HepG2 (cell line): ENCODE measurements at regions not wholly inside any gene's neighbourhood (a gene's known extent, or its start where the extent isn't known, plus 50 kb on each side); places are given as distances from the start of the nearest gene placed in this dataset.

Experiments used
- FOXK1 ChIP-seq: sonication (generic); formaldehyde crosslinking; IDR thresholded peaks from 2 replicates; pipeline ENCODE4 v1.4.0; 2020; ENCODE audit warnings: low read depth, missing genetic modification reagents, borderline replicate concordance
- ZBTB42 ChIP-seq: sonication (generic); formaldehyde crosslinking; IDR thresholded peaks from 2 replicates; pipeline ENCODE4 v1.5.0; 2020; ENCODE audit warnings: mild to moderate bottlenecking, missing genetic modification reagents
- ZFP41 ChIP-seq: sonication (generic); formaldehyde crosslinking; IDR thresholded peaks from 2 replicates; pipeline ENCODE4 v1.4.0; 2020; ENCODE audit warnings: mild to moderate bottlenecking, missing genetic modification reagents, borderline replicate concordance
- ZNF225 ChIP-seq: sonication (generic); formaldehyde crosslinking; IDR thresholded peaks from 2 replicates; pipeline ENCODE4 v1.4.0; 2020; ENCODE audit warnings: mild to moderate bottlenecking, missing genetic modification reagents
- ZNF292 ChIP-seq: sonication (generic); formaldehyde crosslinking; IDR thresholded peaks from 2 replicates; pipeline ENCODE4 v1.8.1; 2022; ENCODE audit warnings: mild to moderate bottlenecking, low read depth, missing genetic modification reagents, borderline replicate concordance
- ZNF775 ChIP-seq: sonication (generic); formaldehyde crosslinking; IDR thresholded peaks from 2 replicates; pipeline ENCODE4 v1.4.0; 2020; ENCODE audit warnings: missing genetic modification reagents, mild to moderate bottlenecking, moderate library complexity, borderline replicate concordance
- TF ChIP-seq, protein P1 (sequence below): sonication (generic); formaldehyde crosslinking; IDR thresholded peaks from 2 replicates; pipeline ENCODE4 v1.4.0; 2020; ENCODE audit warnings: missing genetic modification reagents
- TF ChIP-seq, protein P2 (sequence below): sonication (generic); formaldehyde crosslinking; IDR thresholded peaks from 2 replicates; pipeline ENCODE4 v1.8.0; 2022; ENCODE audit warnings: mild to moderate bottlenecking, missing genetic modification reagents; ENCODE audit not compliant: insufficient replicate concordance
- TF ChIP-seq, protein P3 (sequence below): sonication (generic); formaldehyde crosslinking; IDR thresholded peaks from 2 replicates; pipeline ENCODE4 v1.4.0; 2020; ENCODE audit warnings: low read depth, mild to moderate bottlenecking, missing genetic modification reagents
- TF ChIP-seq, protein P4 (sequence below): sonication (generic); formaldehyde crosslinking; IDR thresholded peaks from 2 replicates; pipeline ENCODE4 v1.4.0; 2020; ENCODE audit warnings: missing genetic modification reagents
- TF ChIP-seq, protein P5 (sequence below): sonication (generic); formaldehyde crosslinking; IDR thresholded peaks from 2 replicates; pipeline ENCODE4 v1.5.0; 2020; ENCODE audit warnings: mild to moderate bottlenecking, missing genetic modification reagents, moderate library complexity
- TF ChIP-seq, protein P6 (sequence below): sonication (generic); IDR thresholded peaks from 2 replicates; pipeline ENCODE4 v1.6.1; 2016; ENCODE audit warnings: low read depth, borderline replicate concordance

DNA sequence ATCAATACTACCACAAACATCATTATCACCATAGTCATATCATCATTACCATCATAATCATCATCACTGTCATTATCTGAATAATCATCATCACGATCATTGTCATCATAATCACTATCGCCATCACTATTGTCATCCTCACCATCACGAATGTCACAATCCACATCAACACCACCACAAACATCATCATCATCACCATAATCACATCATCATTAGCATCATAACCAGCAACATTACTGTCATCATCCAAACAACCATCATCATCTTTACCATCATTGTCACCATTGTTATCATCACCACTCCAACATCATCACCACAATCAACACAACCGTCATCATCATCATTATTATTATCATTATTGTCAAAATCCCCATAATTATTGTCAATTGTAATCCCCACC is 61.2 kb downstream of the MBD3L1 start:
- TF ChIP-seq FOXK1 (CRISPR knock-in tag) (no peak), ZNF292 (CRISPR knock-in tag) (no peak), ZFP41 (CRISPR knock-in tag) (no peak), ZNF225 (CRISPR knock-in tag) (no peak), ZBTB42 (CRISPR knock-in tag) (no peak), ZNF775 (CRISPR knock-in tag) (no peak)
- TF ChIP-seq, protein P1, sequence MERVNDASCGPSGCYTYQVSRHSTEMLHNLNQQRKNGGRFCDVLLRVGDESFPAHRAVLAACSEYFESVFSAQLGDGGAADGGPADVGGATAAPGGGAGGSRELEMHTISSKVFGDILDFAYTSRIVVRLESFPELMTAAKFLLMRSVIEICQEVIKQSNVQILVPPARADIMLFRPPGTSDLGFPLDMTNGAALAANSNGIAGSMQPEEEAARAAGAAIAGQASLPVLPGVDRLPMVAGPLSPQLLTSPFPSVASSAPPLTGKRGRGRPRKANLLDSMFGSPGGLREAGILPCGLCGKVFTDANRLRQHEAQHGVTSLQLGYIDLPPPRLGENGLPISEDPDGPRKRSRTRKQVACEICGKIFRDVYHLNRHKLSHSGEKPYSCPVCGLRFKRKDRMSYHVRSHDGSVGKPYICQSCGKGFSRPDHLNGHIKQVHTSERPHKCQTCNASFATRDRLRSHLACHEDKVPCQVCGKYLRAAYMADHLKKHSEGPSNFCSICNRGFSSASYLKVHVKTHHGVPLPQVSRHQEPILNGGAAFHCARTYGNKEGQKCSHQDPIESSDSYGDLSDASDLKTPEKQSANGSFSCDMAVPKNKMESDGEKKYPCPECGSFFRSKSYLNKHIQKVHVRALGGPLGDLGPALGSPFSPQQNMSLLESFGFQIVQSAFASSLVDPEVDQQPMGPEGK (CRISPR knock-in tag): no peak
- TF ChIP-seq, protein P2, sequence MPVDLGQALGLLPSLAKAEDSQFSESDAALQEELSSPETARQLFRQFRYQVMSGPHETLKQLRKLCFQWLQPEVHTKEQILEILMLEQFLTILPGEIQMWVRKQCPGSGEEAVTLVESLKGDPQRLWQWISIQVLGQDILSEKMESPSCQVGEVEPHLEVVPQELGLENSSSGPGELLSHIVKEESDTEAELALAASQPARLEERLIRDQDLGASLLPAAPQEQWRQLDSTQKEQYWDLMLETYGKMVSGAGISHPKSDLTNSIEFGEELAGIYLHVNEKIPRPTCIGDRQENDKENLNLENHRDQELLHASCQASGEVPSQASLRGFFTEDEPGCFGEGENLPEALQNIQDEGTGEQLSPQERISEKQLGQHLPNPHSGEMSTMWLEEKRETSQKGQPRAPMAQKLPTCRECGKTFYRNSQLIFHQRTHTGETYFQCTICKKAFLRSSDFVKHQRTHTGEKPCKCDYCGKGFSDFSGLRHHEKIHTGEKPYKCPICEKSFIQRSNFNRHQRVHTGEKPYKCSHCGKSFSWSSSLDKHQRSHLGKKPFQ: no peak
- TF ChIP-seq, protein P3, sequence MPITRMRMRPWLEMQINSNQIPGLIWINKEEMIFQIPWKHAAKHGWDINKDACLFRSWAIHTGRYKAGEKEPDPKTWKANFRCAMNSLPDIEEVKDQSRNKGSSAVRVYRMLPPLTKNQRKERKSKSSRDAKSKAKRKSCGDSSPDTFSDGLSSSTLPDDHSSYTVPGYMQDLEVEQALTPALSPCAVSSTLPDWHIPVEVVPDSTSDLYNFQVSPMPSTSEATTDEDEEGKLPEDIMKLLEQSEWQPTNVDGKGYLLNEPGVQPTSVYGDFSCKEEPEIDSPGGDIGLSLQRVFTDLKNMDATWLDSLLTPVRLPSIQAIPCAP (CRISPR knock-in tag): no peak
- TF ChIP-seq, protein P4, sequence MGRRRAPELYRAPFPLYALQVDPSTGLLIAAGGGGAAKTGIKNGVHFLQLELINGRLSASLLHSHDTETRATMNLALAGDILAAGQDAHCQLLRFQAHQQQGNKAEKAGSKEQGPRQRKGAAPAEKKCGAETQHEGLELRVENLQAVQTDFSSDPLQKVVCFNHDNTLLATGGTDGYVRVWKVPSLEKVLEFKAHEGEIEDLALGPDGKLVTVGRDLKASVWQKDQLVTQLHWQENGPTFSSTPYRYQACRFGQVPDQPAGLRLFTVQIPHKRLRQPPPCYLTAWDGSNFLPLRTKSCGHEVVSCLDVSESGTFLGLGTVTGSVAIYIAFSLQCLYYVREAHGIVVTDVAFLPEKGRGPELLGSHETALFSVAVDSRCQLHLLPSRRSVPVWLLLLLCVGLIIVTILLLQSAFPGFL: no peak
- TF ChIP-seq, protein P5, sequence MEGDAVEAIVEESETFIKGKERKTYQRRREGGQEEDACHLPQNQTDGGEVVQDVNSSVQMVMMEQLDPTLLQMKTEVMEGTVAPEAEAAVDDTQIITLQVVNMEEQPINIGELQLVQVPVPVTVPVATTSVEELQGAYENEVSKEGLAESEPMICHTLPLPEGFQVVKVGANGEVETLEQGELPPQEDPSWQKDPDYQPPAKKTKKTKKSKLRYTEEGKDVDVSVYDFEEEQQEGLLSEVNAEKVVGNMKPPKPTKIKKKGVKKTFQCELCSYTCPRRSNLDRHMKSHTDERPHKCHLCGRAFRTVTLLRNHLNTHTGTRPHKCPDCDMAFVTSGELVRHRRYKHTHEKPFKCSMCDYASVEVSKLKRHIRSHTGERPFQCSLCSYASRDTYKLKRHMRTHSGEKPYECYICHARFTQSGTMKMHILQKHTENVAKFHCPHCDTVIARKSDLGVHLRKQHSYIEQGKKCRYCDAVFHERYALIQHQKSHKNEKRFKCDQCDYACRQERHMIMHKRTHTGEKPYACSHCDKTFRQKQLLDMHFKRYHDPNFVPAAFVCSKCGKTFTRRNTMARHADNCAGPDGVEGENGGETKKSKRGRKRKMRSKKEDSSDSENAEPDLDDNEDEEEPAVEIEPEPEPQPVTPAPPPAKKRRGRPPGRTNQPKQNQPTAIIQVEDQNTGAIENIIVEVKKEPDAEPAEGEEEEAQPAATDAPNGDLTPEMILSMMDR (CRISPR knock-in tag): no peak
- TF ChIP-seq, protein P6, sequence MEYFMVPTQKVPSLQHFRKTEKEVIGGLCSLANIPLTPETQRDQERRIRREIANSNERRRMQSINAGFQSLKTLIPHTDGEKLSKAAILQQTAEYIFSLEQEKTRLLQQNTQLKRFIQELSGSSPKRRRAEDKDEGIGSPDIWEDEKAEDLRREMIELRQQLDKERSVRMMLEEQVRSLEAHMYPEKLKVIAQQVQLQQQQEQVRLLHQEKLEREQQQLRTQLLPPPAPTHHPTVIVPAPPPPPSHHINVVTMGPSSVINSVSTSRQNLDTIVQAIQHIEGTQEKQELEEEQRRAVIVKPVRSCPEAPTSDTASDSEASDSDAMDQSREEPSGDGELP: no peak
